ENCODE measurements at regions not wholly inside any gene's neighbourhood (a gene's known extent, or its start where the extent isn't known, plus 50 kb on each side); places are given as distances from the start of the nearest gene placed in this dataset.
A peak's percentile ranks its signal among the peaks of the same experiment; 100 is the strongest.

- no TSS peak for BruUV-seq (replicated peaks)
- no peak for DNase-seq (ENCODE audit: low spot score)
- Histone ChIP-seq H3K27me3 (replicated peaks; ENCODE audit: insufficient read depth, low read depth, low read length, poor library complexity) (no peaks in the 10 kb centered on the region), H3K4me1 (ENCODE audit: insufficient read depth, low read length, poor library complexity, severe bottlenecking) (peaks cover 6% of the 10 kb centered on the region), H3K9me3 (ENCODE audit: low read depth, low read length, poor library complexity, severe bottlenecking) (no peaks in the 10 kb centered on the region), H3K27ac (ENCODE audit: low read depth, low read length, poor library complexity, severe bottlenecking) (no peak overlapping the region), H3K36me3 (ENCODE audit: insufficient read depth, low read length, poor library complexity, severe bottlenecking) (no peaks in the 10 kb centered on the region), H3K4me3 (ENCODE audit: low read depth, low read length, poor library complexity, severe bottlenecking) (no peak overlapping the region)
- TF ChIP-seq, protein P1, sequence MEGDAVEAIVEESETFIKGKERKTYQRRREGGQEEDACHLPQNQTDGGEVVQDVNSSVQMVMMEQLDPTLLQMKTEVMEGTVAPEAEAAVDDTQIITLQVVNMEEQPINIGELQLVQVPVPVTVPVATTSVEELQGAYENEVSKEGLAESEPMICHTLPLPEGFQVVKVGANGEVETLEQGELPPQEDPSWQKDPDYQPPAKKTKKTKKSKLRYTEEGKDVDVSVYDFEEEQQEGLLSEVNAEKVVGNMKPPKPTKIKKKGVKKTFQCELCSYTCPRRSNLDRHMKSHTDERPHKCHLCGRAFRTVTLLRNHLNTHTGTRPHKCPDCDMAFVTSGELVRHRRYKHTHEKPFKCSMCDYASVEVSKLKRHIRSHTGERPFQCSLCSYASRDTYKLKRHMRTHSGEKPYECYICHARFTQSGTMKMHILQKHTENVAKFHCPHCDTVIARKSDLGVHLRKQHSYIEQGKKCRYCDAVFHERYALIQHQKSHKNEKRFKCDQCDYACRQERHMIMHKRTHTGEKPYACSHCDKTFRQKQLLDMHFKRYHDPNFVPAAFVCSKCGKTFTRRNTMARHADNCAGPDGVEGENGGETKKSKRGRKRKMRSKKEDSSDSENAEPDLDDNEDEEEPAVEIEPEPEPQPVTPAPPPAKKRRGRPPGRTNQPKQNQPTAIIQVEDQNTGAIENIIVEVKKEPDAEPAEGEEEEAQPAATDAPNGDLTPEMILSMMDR (conservative IDR thresholded peaks at IDR 0.05; ENCODE audit: low read depth, low read length) = no peak
- TF ChIP-seq EZH2 (IDR thresholded peaks at IDR 0.05; ENCODE audit: borderline replicate concordance, low read depth, low read length, poor library complexity, severe bottlenecking) = no peak
- POLR2A ChIA-PET (ENCODE audit: low non-redundant PET) = no interaction called here
- intact Hi-C loops (cut with micrococcal nuclease; ENCODE audit: unreplicated experiment) = no loop called here
- CTCF ChIA-PET = no interaction called here
Measured at GRCh38 chr2:160731856-160732255, 238.2 kb upstream of the RBMS1 start.

DNA sequence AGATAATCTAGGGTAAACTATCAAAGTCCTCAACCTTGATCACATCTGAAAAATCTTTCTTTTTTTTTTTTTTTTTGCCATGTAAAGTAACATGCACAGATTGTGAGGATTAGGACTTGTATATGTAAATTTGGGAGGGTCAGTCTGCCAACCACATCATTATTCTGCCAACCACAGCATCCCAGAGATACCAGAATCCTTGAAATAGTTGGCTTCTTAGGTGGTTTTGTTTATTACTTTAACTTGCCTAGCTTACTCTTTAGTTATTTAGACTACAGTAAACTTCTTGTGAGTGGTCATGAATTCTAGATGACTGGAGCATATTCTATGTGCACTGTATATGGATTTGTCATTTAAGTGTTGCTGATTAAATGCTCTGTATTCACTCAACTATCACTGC, 242.1 kb upstream of the RBMS1 start:
- no peak overlapping the region for H3K27ac ChIP-seq (ENCODE audit: low read depth, low read length, poor library complexity, severe bottlenecking)
- no peaks in the 10 kb centered on the region for H3K36me3 ChIP-seq (ENCODE audit: insufficient read depth, low read length, poor library complexity, severe bottlenecking)
- BruUV-seq (replicated peaks) = no TSS peak
- CTCF ChIA-PET = no interaction called here
- intact Hi-C loops (cut with micrococcal nuclease; ENCODE audit: unreplicated experiment) = no loop called here
- no peak for DNase-seq (ENCODE audit: low spot score)
- no peaks in the 10 kb centered on the region for H3K27me3 ChIP-seq (replicated peaks; ENCODE audit: insufficient read depth, low read depth, low read length, poor library complexity)
- H3K9me3 ChIP-seq (ENCODE audit: low read depth, low read length, poor library complexity, severe bottlenecking) = no peaks in the 10 kb centered on the region
- TF ChIP-seq EZH2 (IDR thresholded peaks at IDR 0.05; ENCODE audit: borderline replicate concordance, low read depth, low read length, poor library complexity, severe bottlenecking) = no peak
- TF ChIP-seq, protein P1 (conservative IDR thresholded peaks at IDR 0.05; ENCODE audit: low read depth, low read length) = no peak
- H3K4me3 ChIP-seq (ENCODE audit: low read depth, low read length, poor library complexity, severe bottlenecking) = no peak overlapping the region
- H3K4me1 ChIP-seq (ENCODE audit: insufficient read depth, low read length, poor library complexity, severe bottlenecking) = peaks cover 13% of the 10 kb centered on the region
- POLR2A ChIA-PET (ENCODE audit: low non-redundant PET) = no interaction called here

DNA sequence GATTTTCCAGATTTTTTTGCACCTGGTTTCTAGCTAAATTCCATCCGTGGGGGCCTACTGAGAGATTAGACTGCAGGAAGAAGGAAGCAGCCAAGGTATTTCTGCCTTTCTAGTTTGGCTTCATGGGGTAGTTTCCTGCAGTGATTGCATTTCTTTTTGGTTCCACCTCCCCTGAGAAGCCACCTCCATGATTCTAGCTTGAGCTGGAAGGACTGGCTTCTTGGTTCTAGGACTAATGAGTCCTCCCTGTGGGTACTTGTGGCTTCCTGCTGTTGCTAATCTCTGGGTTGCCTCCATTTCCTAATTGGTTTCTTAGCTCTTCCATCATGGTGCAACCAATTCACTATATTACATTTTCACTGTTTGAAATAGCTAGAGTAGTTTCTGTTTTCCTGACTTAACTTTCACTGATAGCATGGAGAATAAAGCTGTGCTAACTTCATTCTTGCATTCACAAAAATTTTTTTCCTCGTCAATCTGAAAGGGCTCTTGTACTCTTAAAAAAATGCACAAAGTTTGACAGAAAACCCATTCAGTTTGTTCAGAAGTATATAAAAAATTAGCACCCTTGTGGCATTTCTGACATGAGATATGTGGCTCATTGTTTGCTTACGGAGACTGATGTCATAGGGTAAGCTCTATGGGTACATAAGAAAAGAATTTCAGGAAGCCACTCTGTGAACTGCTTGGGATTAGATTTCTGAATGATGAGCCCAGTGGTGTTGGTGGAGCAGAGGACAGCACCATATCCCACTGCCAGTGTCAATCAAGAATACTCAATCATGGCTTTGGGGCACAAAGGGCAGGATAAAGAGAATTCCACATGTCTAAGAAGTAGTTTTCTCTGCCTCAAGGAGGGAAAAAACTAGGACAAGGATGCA, 242.8 kb upstream of the RBMS1 start:
- intact Hi-C loops (cut with micrococcal nuclease; ENCODE audit: unreplicated experiment) = no loop called here
- ChIA-PET POLR2A (ENCODE audit: low non-redundant PET) (no interaction called here), CTCF (no interaction called here)
- H3K4me1 ChIP-seq (ENCODE audit: insufficient read depth, low read length, poor library complexity, severe bottlenecking) = peaks cover 13% of the 10 kb centered on the region
- no TSS peak for BruUV-seq (replicated peaks)
- H3K9me3 ChIP-seq (ENCODE audit: low read depth, low read length, poor library complexity, severe bottlenecking) = no peaks in the 10 kb centered on the region
- H3K4me3 ChIP-seq (ENCODE audit: low read depth, low read length, poor library complexity, severe bottlenecking) = no peak overlapping the region
- H3K36me3 ChIP-seq (ENCODE audit: insufficient read depth, low read length, poor library complexity, severe bottlenecking) = no peaks in the 10 kb centered on the region
- TF ChIP-seq, protein P1 (conservative IDR thresholded peaks at IDR 0.05; ENCODE audit: low read depth, low read length) = no peak
- TF ChIP-seq EZH2 (IDR thresholded peaks at IDR 0.05; ENCODE audit: borderline replicate concordance, low read depth, low read length, poor library complexity, severe bottlenecking) = no peak
- H3K27me3 ChIP-seq (replicated peaks; ENCODE audit: insufficient read depth, low read depth, low read length, poor library complexity) = no peaks in the 10 kb centered on the region
- no peak overlapping the region for H3K27ac ChIP-seq (ENCODE audit: low read depth, low read length, poor library complexity, severe bottlenecking)
- peak; percentile 14 for DNase-seq (ENCODE audit: low spot score)
